NCI-H2196 (cell line): ENCODE measurements at regions not wholly inside any gene's neighbourhood (a gene's known extent, or its start where the extent isn't known, plus 50 kb on each side); places are given as distances from the start of the nearest gene placed in this dataset.
A peak's percentile ranks its signal among the peaks of the same experiment; 100 is the strongest.

Experiments
- DNase-seq: peaks from one replicate; lab custom pipeline; 2025; ENCODE audit not compliant: unreplicated experiment; lab: John Stamatoyannopoulos, UW

- DNase-seq, result no peak
Measured at GRCh38 chr20:39259010-39259803, 297.1 kb downstream of the DHX35 start.

- no peak for DNase-seq
Measured at GRCh38 chr20:39258253-39258652, 296.1 kb downstream of the DHX35 start.

GRCh38 chr20:39253051-39253755 is 291.1 kb downstream of the DHX35 start:
- DNase-seq, result no peak

GRCh38 chr20:39252035-39252434 is 289.9 kb downstream of the DHX35 start:
- no peak for DNase-seq

- DNase-seq, result no peak
Measured at GRCh38 chr20:39249798-39250197, 287.7 kb downstream of the DHX35 start.

GRCh38 chr20:39248862-39249485 is 286.8 kb downstream of the DHX35 start:
- no peak for DNase-seq

GRCh38 chr20:39248171-39248861 is 286.2 kb downstream of the DHX35 start:
- no peak for DNase-seq

- DNase-seq, result no peak
Measured at GRCh38 chr20:39246436-39246835, 284.3 kb downstream of the DHX35 start.

GRCh38 chr20:39245685-39246311 is 283.7 kb downstream of the DHX35 start:
- no peak for DNase-seq

- DNase-seq, result no peak
Measured at GRCh38 chr20:39243962-39244361, 281.8 kb downstream of the DHX35 start.

GRCh38 chr20:39242614-39243013 is 280.5 kb downstream of the DHX35 start:
- DNase-seq, result no peak

- DNase-seq, result no peak
Measured at GRCh38 chr20:39234520-39235095, 272.5 kb downstream of the DHX35 start.

- peak; percentile 10 for DNase-seq
Measured at GRCh38 chr20:39233755-39234154, 271.6 kb downstream of the DHX35 start.

- no peak for DNase-seq
Measured at GRCh38 chr20:39227416-39227815, 265.3 kb downstream of the DHX35 start.

GRCh38 chr20:39225978-39226377 is 263.8 kb downstream of the DHX35 start:
- DNase-seq, result no peak

GRCh38 chr20:39225536-39225935 is 263.4 kb downstream of the DHX35 start:
- DNase-seq, result no peak

- no peak for DNase-seq
Measured at GRCh38 chr20:39222101-39222500, 260.0 kb downstream of the DHX35 start.

GRCh38 chr20:39216195-39216594 is 254.1 kb downstream of the DHX35 start:
- DNase-seq, result no peak

GRCh38 chr20:39214828-39215227 is 252.7 kb downstream of the DHX35 start:
- no peak for DNase-seq

GRCh38 chr20:39213476-39214145 is 251.5 kb downstream of the DHX35 start:
- DNase-seq, result no peak
